H9 (cell line): ENCODE measurements at regions not wholly inside any gene's neighbourhood (a gene's known extent, or its start where the extent isn't known, plus 50 kb on each side); places are given as distances from the start of the nearest gene placed in this dataset.

Experiments
- DNase-seq: peaks from one replicate; pipeline ENCODE4 v3.0.0-alpha.2; 2017
- H2AFZ ChIP-seq: one replicate; pipeline ENCODE4 v1.6.1; 2013; ENCODE audit warnings: mild to moderate bottlenecking, low read length, control low read depth, moderate library complexity
- H2AK5ac ChIP-seq: 2 replicates; pipeline ENCODE4 v1.6.1; 2013; ENCODE audit warnings: low read length, control low read depth, mixed read lengths; ENCODE audit not compliant: insufficient read length
- H2BK120ac ChIP-seq: one replicate; pipeline ENCODE4 v1.6.1; 2013; ENCODE audit warnings: low read depth, mild to moderate bottlenecking, low read length, control low read depth, inconsistent platforms; ENCODE audit not compliant: poor library complexity, severe bottlenecking
- H2BK12ac ChIP-seq: 2 replicates; pipeline ENCODE4 v1.6.1; 2013; ENCODE audit warnings: low read length, control low read depth, mixed read lengths, low read depth; ENCODE audit not compliant: insufficient read length
- H2BK15ac ChIP-seq: 2 replicates; pipeline ENCODE4 v1.6.1; 2013; ENCODE audit warnings: low read depth, low read length, control low read depth
- H2BK20ac ChIP-seq: one replicate; pipeline ENCODE4 v1.6.1; 2013; ENCODE audit warnings: low read depth, mild to moderate bottlenecking, low read length, control low read depth, inconsistent platforms; ENCODE audit not compliant: poor library complexity, severe bottlenecking
- H2BK5ac ChIP-seq: 2 replicates; pipeline ENCODE4 v1.6.1; 2013; ENCODE audit warnings: low read length, control low read depth, mixed read lengths; ENCODE audit not compliant: insufficient read length
- H3K14ac ChIP-seq: 2 replicates; pipeline ENCODE4 v1.6.1; 2013; ENCODE audit warnings: low read length, control low read depth; ENCODE audit not compliant: insufficient read depth
- H3K18ac ChIP-seq: 2 replicates; pipeline ENCODE4 v1.6.1; 2013; ENCODE audit warnings: low read depth, mild to moderate bottlenecking, mixed read lengths, low read length, control low read depth; ENCODE audit not compliant: insufficient read length
- H3K23ac ChIP-seq: 2 replicates; pipeline ENCODE4 v1.6.1; 2013; ENCODE audit warnings: low read length, control low read depth, mixed read lengths, low read depth; ENCODE audit not compliant: insufficient read length
- H3K23me2 ChIP-seq: 2 replicates; pipeline ENCODE4 v1.6.1; 2013; ENCODE audit warnings: low read depth, mild to moderate bottlenecking, mixed read lengths, low read length, control low read depth; ENCODE audit not compliant: insufficient read length, poor library complexity, severe bottlenecking
- H3K27ac ChIP-seq: 2 replicates; pipeline ENCODE4 v1.5.1; 2013; ENCODE audit warnings: low read length, control low read depth, mixed read lengths, low read depth; ENCODE audit not compliant: insufficient read length
- H3K27me3 ChIP-seq: 2 replicates; pipeline ENCODE4 v1.6.1; 2013; ENCODE audit warnings: low read length, control low read depth, inconsistent platforms; ENCODE audit not compliant: insufficient read depth
- H3K4ac ChIP-seq: 2 replicates; pipeline ENCODE4 v1.6.1; 2013; ENCODE audit warnings: low read depth, mild to moderate bottlenecking, control low read depth, inconsistent platforms, low read length, moderate library complexity
- H3K4me1 ChIP-seq: 2 replicates; pipeline ENCODE4 v1.6.1; 2013; ENCODE audit warnings: low read length, control low read depth, inconsistent platforms; ENCODE audit not compliant: insufficient read depth
- H3K4me2 ChIP-seq: 2 replicates; pipeline ENCODE4 v1.6.1; 2013; ENCODE audit warnings: low read length, control low read depth, mixed read lengths; ENCODE audit not compliant: insufficient read length, insufficient read depth
- H3K56ac ChIP-seq: 2 replicates; pipeline ENCODE4 v1.6.1; 2013; ENCODE audit warnings: low read depth, mild to moderate bottlenecking, mixed read lengths, low read length, control low read depth; ENCODE audit not compliant: insufficient read length
- H3K79me1 ChIP-seq: 2 replicates; pipeline ENCODE4 v1.6.1; 2013; ENCODE audit warnings: low read depth, mild to moderate bottlenecking, moderate library complexity, low read length, control low read depth, inconsistent platforms; ENCODE audit not compliant: insufficient read depth, poor library complexity, severe bottlenecking
- H3K79me2 ChIP-seq: 2 replicates; pipeline ENCODE4 v1.6.1; 2013; ENCODE audit warnings: low read length, control low read depth, inconsistent platforms; ENCODE audit not compliant: insufficient read depth
- H3K9ac ChIP-seq: 2 replicates; pipeline ENCODE4 v1.6.1; 2013; ENCODE audit warnings: low read length, control low read depth, mixed read lengths; ENCODE audit not compliant: insufficient read length; ENCODE audit errors: extremely low read depth
- H3K9me3 ChIP-seq: one replicate; pipeline ENCODE4 v1.6.1; 2013; ENCODE audit warnings: low read depth, low read length, inconsistent platforms; ENCODE audit not compliant: control insufficient read depth
- H3T11ph ChIP-seq: one replicate; pipeline ENCODE4 v1.6.1; 2013; ENCODE audit warnings: mild to moderate bottlenecking, low read length, control low read depth, inconsistent platforms
- H4K20me1 ChIP-seq: one replicate; pipeline ENCODE4 v1.6.1; 2013; ENCODE audit not compliant: control insufficient read depth, insufficient read length, insufficient read depth
- H4K5ac ChIP-seq: 2 replicates; pipeline ENCODE4 v1.6.1; 2013; ENCODE audit warnings: low read depth, mild to moderate bottlenecking, mixed read lengths, low read length, control low read depth; ENCODE audit not compliant: insufficient read length
- H4K8ac ChIP-seq: replicated peaks from 2 replicates; pipeline ENCODE4 v1.6.1; 2013; ENCODE audit warnings: low read length, control low read depth, mixed read lengths, low read depth; ENCODE audit not compliant: insufficient read length
- H4K91ac ChIP-seq: 2 replicates; pipeline ENCODE4 v1.6.1; 2013; ENCODE audit warnings: low read depth, mild to moderate bottlenecking, moderate library complexity, mixed read lengths, low read length, control low read depth; ENCODE audit not compliant: insufficient read length
- H3K27ac Mint-ChIP-seq, 3 experiments: 2 replicates in 2 of 3; 3 replicates in 1 of 3; pipeline ENCODE4 v1.8.0; 2020 to 2021; ENCODE audit warnings: mixed read lengths in 3 of 3, mild to moderate bottlenecking in 1 of 3, moderate library complexity in 1 of 3
- H3K27me3 Mint-ChIP-seq: 2 replicates; pipeline ENCODE4 v1.8.0; 2021; ENCODE audit warnings: low read depth, mild to moderate bottlenecking, moderate library complexity, mixed read lengths
- H3K36me3 Mint-ChIP-seq, 3 experiments: 2 replicates in 2 of 3; 3 replicates in 1 of 3; pipeline ENCODE4 v1.8.0; 2020 to 2021; ENCODE audit warnings: low read depth in 3 of 3, mixed read lengths in 3 of 3; ENCODE audit not compliant: insufficient read depth in 1 of 3
- H3K4me1 Mint-ChIP-seq, 2 experiments: 2 replicates each; pipeline ENCODE4 v1.8.0; 2020; ENCODE audit warnings: mixed read lengths in 2 of 2
- H3K4me3 Mint-ChIP-seq, 2 experiments: 2 replicates in 1 of 2; 3 replicates in 1 of 2; pipeline ENCODE4 v1.8.0; 2020 to 2021; ENCODE audit warnings: mild to moderate bottlenecking in 2 of 2, mixed read lengths in 2 of 2, moderate library complexity in 1 of 2
- H3K9me3 Mint-ChIP-seq, 2 experiments: 2 replicates in 1 of 2; 3 replicates in 1 of 2; pipeline ENCODE4 v1.8.0; 2020; ENCODE audit warnings: mild to moderate bottlenecking in 2 of 2, mixed read lengths in 2 of 2, moderate library complexity in 1 of 2
- WGBS: extraction: QIAGEN DNeasy Blood & Tissue Kit; methylation state at CpG from one replicate; pipeline ENCODE4 v1.1.7; 2013; ENCODE audit warnings: missing lambda C conversion rate, low lambda C conversion rate, mixed read lengths; ENCODE audit not compliant: insufficient read length; ENCODE audit errors: extremely low coverage; 5-methylcytosine and 5-hydroxymethylcytosine counted together
- TF ChIP-seq, protein P1 (sequence below): fragments of 200-600 bp; sonication (generic); conservative IDR thresholded peaks from 3 replicates; pipeline ENCODE4 v1.8.0; 2021; ENCODE audit warnings: antibody characterized with exemption, mild to moderate bottlenecking

DNA sequence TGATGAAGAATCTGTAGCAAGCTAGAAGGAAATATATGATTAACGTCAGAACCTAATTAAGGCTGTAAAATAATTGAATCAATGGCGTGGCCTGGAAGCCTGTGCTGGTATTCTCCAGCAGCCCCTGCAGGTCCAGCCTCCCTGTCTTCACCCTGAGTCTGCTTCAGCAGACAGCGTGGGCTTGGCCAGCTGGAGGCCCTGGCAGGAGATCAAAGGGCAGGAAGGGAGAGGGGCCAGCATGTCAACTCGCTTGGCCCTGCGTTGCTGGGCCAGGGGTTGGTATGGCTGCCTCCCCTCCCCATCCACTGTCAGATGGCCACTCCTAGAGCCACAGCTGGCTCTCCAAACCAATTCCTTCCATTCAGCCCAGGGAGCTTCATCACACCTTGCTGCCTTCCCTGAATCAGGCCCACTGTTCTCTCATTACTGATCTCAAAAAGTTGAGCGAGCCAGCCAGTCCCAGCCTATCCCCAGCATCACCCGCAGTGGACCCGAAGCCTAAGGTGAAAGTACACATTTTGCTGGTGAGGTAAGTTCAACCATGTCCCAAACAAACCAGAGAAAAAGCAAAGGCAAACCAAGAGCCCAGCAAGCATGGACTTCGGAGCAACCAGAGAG lies 228.4 kb upstream of the AGAP1 start:
- Histone ChIP-seq H2BK5ac (no peak overlapping the region), H2AK5ac (no peak overlapping the region), H3K4ac (no peak overlapping the region), H3K23me2 (no peaks in the 10 kb centered on the region), H4K20me1 (no peaks in the 10 kb centered on the region), H3K4me1 (no peaks in the 10 kb centered on the region), H3K18ac (no peak overlapping the region), H3K27me3 (no peaks in the 10 kb centered on the region), H2BK20ac (no peak overlapping the region), H3K56ac (no peak overlapping the region), H2AFZ (no peak overlapping the region), H3K23ac (no peak overlapping the region), H3T11ph (no peak overlapping the region), H3K9me3 (no peaks in the 10 kb centered on the region), H3K79me2 (no peaks in the 10 kb centered on the region), H2BK120ac (no peak overlapping the region), H3K4me2 (no peak overlapping the region), H2BK12ac (no peak overlapping the region), H4K5ac (no peak overlapping the region), H4K8ac (no peak overlapping the region), H2BK15ac (no peak overlapping the region), H4K91ac (no peak overlapping the region), H3K79me1 (no peaks in the 10 kb centered on the region), H3K9ac (no peak overlapping the region), H3K14ac (no peak overlapping the region), H3K27ac (no peak overlapping the region)
- no peak overlapping the region for H3K27ac Mint-ChIP-seq
- peaks cover 15 to 21% of the 10 kb centered on the region in 2 experiments for H3K4me1 Mint-ChIP-seq
- no peak overlapping the region for H3K4me3 Mint-ChIP-seq
- no peak for DNase-seq
- WGBS = no CpG with 5 or more reads among the region's 9 CpGs
- peaks cover 23% of the 10 kb centered on the region for H3K27me3 Mint-ChIP-seq
- no peaks in the 10 kb centered on the region for H3K36me3 Mint-ChIP-seq
- no peaks in the 10 kb centered on the region for H3K9me3 Mint-ChIP-seq
- TF ChIP-seq, protein P1, sequence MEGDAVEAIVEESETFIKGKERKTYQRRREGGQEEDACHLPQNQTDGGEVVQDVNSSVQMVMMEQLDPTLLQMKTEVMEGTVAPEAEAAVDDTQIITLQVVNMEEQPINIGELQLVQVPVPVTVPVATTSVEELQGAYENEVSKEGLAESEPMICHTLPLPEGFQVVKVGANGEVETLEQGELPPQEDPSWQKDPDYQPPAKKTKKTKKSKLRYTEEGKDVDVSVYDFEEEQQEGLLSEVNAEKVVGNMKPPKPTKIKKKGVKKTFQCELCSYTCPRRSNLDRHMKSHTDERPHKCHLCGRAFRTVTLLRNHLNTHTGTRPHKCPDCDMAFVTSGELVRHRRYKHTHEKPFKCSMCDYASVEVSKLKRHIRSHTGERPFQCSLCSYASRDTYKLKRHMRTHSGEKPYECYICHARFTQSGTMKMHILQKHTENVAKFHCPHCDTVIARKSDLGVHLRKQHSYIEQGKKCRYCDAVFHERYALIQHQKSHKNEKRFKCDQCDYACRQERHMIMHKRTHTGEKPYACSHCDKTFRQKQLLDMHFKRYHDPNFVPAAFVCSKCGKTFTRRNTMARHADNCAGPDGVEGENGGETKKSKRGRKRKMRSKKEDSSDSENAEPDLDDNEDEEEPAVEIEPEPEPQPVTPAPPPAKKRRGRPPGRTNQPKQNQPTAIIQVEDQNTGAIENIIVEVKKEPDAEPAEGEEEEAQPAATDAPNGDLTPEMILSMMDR = no peak
